HUES6 (cell line): ENCODE measurements at regions not wholly inside any gene's neighbourhood (a gene's known extent, or its start where the extent isn't known, plus 50 kb on each side); places are given as distances from the start of the nearest gene placed in this dataset.

Experiments
- H3K27ac ChIP-seq: 2 replicates; pipeline ENCODE4 v1.7.0; 2013; ENCODE audit warnings: low read depth, mild to moderate bottlenecking, low read length, inconsistent platforms
- H3K27me3 ChIP-seq: 2 replicates; pipeline ENCODE4 v1.6.1; 2013; ENCODE audit warnings: low read length; ENCODE audit not compliant: control insufficient read depth, insufficient read depth
- H3K36me3 ChIP-seq: 2 replicates; pipeline ENCODE4 v1.6.1; 2013; ENCODE audit warnings: low read length; ENCODE audit not compliant: control insufficient read depth, insufficient read depth
- H3K4me1 ChIP-seq: 2 replicates; pipeline ENCODE4 v1.6.1; 2013; ENCODE audit warnings: low read length; ENCODE audit not compliant: control insufficient read depth, insufficient read depth
- H3K4me3 ChIP-seq: 2 replicates; pipeline ENCODE4 v1.5.1; 2013; ENCODE audit warnings: low read depth, low read length
- H3K9ac ChIP-seq: one replicate; pipeline ENCODE4 v1.6.1; 2013; ENCODE audit warnings: mild to moderate bottlenecking, low read length
- H3K9me3 ChIP-seq: 2 replicates; pipeline ENCODE4 v1.6.1; 2013; ENCODE audit warnings: low read depth, low read length; ENCODE audit not compliant: control insufficient read depth, insufficient read depth

DNA sequence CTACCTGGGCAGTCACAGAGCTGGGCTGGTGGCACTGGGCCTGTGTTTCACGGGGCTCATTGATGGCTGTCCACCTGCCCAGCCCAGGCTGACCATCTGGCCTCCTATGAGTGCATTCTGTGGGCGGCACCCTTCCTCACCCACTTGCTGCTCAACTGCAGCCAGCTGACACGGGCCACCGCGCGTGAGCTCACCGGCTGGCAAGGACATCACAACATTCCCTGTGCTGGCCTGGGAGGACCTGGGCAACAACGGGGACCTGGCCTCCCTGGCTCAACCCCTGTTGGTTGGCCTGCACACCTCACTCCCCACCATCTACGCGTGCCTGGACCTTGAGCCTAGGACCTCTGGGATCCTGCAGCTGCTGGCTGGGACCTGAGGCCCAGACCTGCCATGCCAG, 98.2 kb upstream of the DTNA start:
- Histone ChIP-seq H3K27ac (no peak overlapping the region), H3K4me1 (no peaks in the 10 kb centered on the region), H3K36me3 (no peaks in the 10 kb centered on the region), H3K9ac (no peak overlapping the region), H3K4me3 (no peak overlapping the region), H3K9me3 (peaks cover 10% of the 10 kb centered on the region), H3K27me3 (no peaks in the 10 kb centered on the region)

DNA sequence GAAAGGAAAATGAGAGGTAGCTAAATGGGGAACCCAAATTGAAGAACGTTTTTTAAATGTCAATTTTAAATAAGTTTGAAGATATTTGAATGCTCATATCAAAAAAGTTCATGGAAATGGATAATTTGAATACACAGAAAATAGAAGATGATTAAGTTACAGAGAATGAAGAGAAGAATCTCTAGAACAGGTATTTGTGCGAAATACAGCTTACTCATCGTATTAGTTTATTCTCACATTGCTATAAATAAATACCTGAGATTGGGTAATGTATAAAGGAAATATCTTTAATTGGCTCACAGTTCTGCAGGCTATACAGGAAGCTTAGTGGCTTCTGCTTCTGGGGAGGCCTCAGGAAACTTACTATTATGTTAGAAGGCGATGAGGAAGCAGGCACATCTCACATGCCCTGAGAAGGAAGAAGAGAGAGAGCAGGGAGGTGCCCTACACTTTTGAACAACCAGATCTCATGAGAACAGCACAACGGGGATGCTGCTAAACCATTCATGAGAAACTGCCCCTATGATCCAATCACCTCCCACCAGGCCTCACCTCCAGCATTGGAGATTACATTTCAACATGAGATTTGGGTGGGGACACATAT, 89.7 kb upstream of the DTNA start:
- Histone ChIP-seq H3K27me3 (no peaks in the 10 kb centered on the region), H3K4me1 (no peaks in the 10 kb centered on the region), H3K36me3 (0 out of 2 replicates have a peak, but pooled peaks cover 2% of the 10 kb centered on the region), H3K27ac (no peak overlapping the region), H3K9ac (no peak overlapping the region), H3K4me3 (no peak overlapping the region), H3K9me3 (peaks cover 46% of the 10 kb centered on the region)

DNA sequence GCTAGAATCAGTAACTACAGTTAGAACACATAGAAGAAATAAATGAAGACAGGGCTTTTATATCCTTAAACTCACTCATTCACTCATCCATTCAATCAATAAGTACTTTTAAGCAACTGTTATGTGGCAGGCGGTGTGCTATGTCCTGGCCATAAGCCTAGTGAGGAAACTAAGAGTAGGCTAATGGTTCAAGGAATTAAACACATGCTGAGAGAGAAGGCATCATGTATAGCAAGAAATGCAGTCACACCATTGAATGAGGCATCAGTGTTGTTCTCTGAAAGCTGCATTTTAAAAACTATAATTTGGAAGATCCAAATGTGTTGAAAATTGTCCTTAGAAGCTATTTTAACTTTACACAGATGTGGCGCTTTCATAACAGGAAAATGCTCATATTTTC, 86.5 kb upstream of the DTNA start:
- Histone ChIP-seq H3K4me1 (no peaks in the 10 kb centered on the region), H3K36me3 (0 out of 2 replicates have a peak, but pooled peaks cover 2% of the 10 kb centered on the region), H3K9ac (no peak overlapping the region), H3K4me3 (no peak overlapping the region), H3K27ac (no peak overlapping the region), H3K9me3 (peaks cover 36% of the 10 kb centered on the region), H3K27me3 (no peaks in the 10 kb centered on the region)

DNA sequence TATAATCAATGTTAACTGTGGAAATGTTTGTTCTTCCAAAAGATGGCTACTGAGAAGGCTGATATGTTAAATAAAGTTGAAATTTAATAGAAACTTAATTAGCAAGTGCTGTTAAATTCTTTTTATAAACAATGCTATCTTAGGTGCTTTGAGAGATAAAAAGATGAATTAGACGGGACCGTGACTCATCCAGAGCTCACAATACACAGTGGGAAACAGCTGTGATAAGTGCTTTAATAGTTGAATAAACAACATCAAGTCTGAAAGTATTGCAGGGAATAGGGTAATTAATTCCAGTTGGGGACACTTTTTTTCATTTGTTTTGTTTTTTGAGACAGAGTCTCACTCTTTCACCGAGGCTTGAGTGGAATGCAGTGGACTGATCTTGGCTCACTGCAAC, 85.5 kb upstream of the DTNA start:
- Histone ChIP-seq H3K27me3 (no peaks in the 10 kb centered on the region), H3K27ac (no peak overlapping the region), H3K4me3 (no peak overlapping the region), H3K9me3 (peaks cover 28% of the 10 kb centered on the region), H3K36me3 (0 out of 2 replicates have a peak, but pooled peaks cover 2% of the 10 kb centered on the region), H3K4me1 (no peaks in the 10 kb centered on the region), H3K9ac (no peak overlapping the region)

GRCh38 chr18:34626404-34627136, 83.5 kb upstream of the DTNA start:
- Histone ChIP-seq H3K9ac (no peak overlapping the region), H3K27me3 (no peaks in the 10 kb centered on the region), H3K36me3 (no peaks in the 10 kb centered on the region), H3K27ac (no peak overlapping the region), H3K9me3 (peaks cover 11% of the 10 kb centered on the region; the same call in 1 of the 2 replicates), H3K4me1 (0 out of 2 replicates have a peak, but pooled peaks cover under 1% of the 10 kb centered on the region), H3K4me3 (no peak overlapping the region)

- Histone ChIP-seq H3K27ac (no peak overlapping the region), H3K4me3 (no peak overlapping the region), H3K27me3 (no peaks in the 10 kb centered on the region), H3K36me3 (no peaks in the 10 kb centered on the region), H3K4me1 (peaks cover 7% of the 10 kb centered on the region), H3K9me3 (peaks cover 4% of the 10 kb centered on the region; the same call in 1 of the 2 replicates), H3K9ac (no peak overlapping the region)
Observed at GRCh38 chr18:34627137-34627920, 82.8 kb upstream of the DTNA start.

GRCh38 chr18:34631093-34631966, 78.8 kb upstream of the DTNA start:
- H3K27me3 ChIP-seq: no peaks in the 10 kb centered on the region
- H3K9ac ChIP-seq: no peak overlapping the region
- no peaks in the 10 kb centered on the region for H3K36me3 ChIP-seq
- H3K4me3 ChIP-seq: no peak overlapping the region
- peaks cover 8% of the 10 kb centered on the region for H3K4me1 ChIP-seq
- H3K27ac ChIP-seq: no peak overlapping the region
- H3K9me3 ChIP-seq: no peaks in the 10 kb centered on the region

- H3K4me1 ChIP-seq: peaks cover 13% of the 10 kb centered on the region
- H3K36me3 ChIP-seq: no peaks in the 10 kb centered on the region
- no peak overlapping the region for H3K9ac ChIP-seq
- no peaks in the 10 kb centered on the region for H3K9me3 ChIP-seq
- H3K27ac ChIP-seq: no peak overlapping the region
- H3K4me3 ChIP-seq: no peak overlapping the region
- no peaks in the 10 kb centered on the region for H3K27me3 ChIP-seq
Observed at GRCh38 chr18:34632321-34632720, 77.8 kb upstream of the DTNA start.

DNA sequence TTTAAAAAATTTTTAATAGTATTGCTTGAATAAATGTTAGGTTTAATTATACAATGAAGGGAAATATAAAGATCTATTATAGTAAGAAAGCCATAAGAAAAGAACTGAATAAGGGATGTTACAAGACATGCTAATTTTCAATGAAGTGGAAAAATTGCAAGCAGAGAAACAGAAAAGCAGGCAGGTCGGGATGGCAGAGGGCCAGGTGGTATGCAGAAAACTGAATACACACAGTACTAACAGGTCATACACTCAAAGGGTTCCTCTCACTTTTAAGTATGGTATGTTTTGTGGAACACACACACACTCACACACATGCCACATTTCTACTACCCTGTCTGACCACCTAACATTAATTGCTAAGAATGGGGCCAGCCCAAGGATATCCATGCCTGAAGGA, 76.7 kb upstream of the DTNA start:
- H3K27me3 ChIP-seq: no peaks in the 10 kb centered on the region
- H3K36me3 ChIP-seq: no peaks in the 10 kb centered on the region
- H3K27ac ChIP-seq: no peak overlapping the region
- peaks cover 15% of the 10 kb centered on the region for H3K4me1 ChIP-seq
- no peak overlapping the region for H3K9ac ChIP-seq
- no peak overlapping the region for H3K4me3 ChIP-seq
- H3K9me3 ChIP-seq: no peaks in the 10 kb centered on the region

DNA sequence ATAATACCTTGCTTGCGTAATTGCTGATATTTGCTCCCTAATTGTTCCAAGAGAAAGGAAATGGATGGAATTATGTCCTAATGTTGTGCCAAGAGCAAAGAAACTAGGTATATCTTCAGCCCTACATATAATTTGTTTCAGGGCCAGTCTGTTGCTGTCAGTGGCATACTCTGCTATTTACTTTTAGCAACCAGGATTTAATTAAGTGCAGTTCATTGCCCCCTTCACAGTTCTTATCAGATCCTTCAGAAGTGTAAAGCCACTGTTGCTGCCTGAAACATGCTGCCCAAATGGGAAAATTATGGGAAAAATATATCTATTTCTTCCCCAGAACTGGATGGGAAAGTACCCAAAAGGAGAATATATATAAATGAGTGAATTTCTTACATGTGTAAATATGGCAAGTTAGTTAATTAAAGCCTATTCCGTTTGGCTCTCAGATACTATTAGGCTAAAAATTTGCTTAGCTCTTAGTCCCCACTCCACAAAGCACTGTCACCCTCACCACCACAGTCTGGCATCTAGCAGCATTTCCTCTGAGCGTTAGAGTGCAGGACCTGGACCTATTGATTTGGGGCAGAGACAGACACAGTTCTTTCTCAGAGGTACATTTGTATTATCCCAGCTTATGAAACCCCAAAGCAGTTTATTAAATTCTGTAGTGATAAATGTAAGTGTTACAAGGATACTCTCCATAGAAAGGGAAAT, 72.8 kb upstream of the DTNA start:
- Histone ChIP-seq H3K36me3 (no peaks in the 10 kb centered on the region), H3K27ac (no peak overlapping the region), H3K4me1 (peaks cover 21% of the 10 kb centered on the region), H3K27me3 (no peaks in the 10 kb centered on the region), H3K9ac (no peak overlapping the region), H3K4me3 (no peak overlapping the region), H3K9me3 (no peaks in the 10 kb centered on the region)
